B cell (primary cell): ENCODE measurements at regions not wholly inside any gene's neighbourhood (a gene's known extent, or its start where the extent isn't known, plus 50 kb on each side); places are given as distances from the start of the nearest gene placed in this dataset.

Source experiments
- ATAC-seq: fragments of 200-7000 bp; cut with Tn5 transposase; one replicate; pipeline ENCODE4 v1.10.0; 2021; ENCODE audit warnings: low read depth, mild to moderate bottlenecking, moderate number of reproducible peaks, moderate library complexity
- CTCF ChIA-PET: fragments of 350-600 bp; sonication (Branson Sonifier 250); formaldehyde crosslinking; loops from one replicate; lab custom pipeline; 2021; ENCODE audit warnings: antibody characterized with exemption, inconsistent platforms; lab: Charles Lee
- POLR2A ChIA-PET: fragments of 350-600 bp; sonication (Branson Sonifier 250); formaldehyde crosslinking; loops from one replicate; lab custom pipeline; 2021; ENCODE audit warnings: antibody characterized with exemption; lab: Charles Lee
- DNase-seq: peaks from one replicate; pipeline ENCODE4 v3.0.0; 2013
- H2AFZ ChIP-seq: 2 replicates; pipeline ENCODE4 v1.6.1; 2012; ENCODE audit warnings: mild to moderate bottlenecking, low read depth, low read length; ENCODE audit not compliant: insufficient read depth, poor library complexity, severe bottlenecking
- H3K27ac ChIP-seq, 2 donors: 1 replicate in 1 of 2; 2 replicates in 1 of 2; pipeline ENCODE4 v1.5.1; 2012 to 2013; ENCODE audit warnings: low read length in 2 of 2, mild to moderate bottlenecking in 2 of 2, moderate library complexity in 1 of 2
- H3K27me3 ChIP-seq, 4 experiments: fragments of 200-600 bp in 1 of 4; sonication (generic) in 1 of 4; replicated peaks in 1 of 4; 1 replicate in 2 of 4; 2 replicates in 2 of 4; pipeline versions ENCODE4 v1.6.1 to v1.7.0; 2013 to 2016; ENCODE audit warnings: low read length in 3 of 4, mild to moderate bottlenecking in 2 of 4, mixed read lengths in 1 of 4, moderate library complexity in 1 of 4; ENCODE audit not compliant: insufficient read depth in 4 of 4, control insufficient read depth in 3 of 4; ENCODE audit errors: control extremely low read depth in 1 of 4
- H3K36me3 ChIP-seq, 2 experiments: replicated peaks in 1 of 2; 1 replicate in 1 of 2; 2 replicates in 1 of 2; pipeline versions ENCODE4 v1.6.1 to v1.7.1; 2013; ENCODE audit warnings: low read length in 1 of 2; ENCODE audit not compliant: insufficient read depth in 2 of 2, control insufficient read depth in 1 of 2; ENCODE audit errors: control extremely low read depth in 1 of 2, extremely low read depth in 1 of 2
- H3K4me1 ChIP-seq, 2 donors: fragments of 200-600 bp in 1 of 2; sonication (generic) in 1 of 2; 1 replicate in 1 of 2; 2 replicates in 1 of 2; pipeline versions ENCODE4 v1.5.1 to v1.6.1; 2013 to 2017; ENCODE audit warnings: low read length in 2 of 2; ENCODE audit not compliant: control insufficient read depth in 2 of 2, insufficient read depth in 2 of 2
- H3K4me2 ChIP-seq: replicated peaks from 2 replicates; pipeline ENCODE3; 2012; ENCODE audit warnings: mild to moderate bottlenecking, low read depth, low read length; ENCODE audit not compliant: poor library complexity, severe bottlenecking
- H3K4me3 ChIP-seq, 5 experiments: fragments of 200-600 bp in 1 of 5; sonication (generic) in 1 of 5; 1 replicate in 3 of 5; 2 replicates in 2 of 5; pipeline versions ENCODE4 v1.5.1 to v1.7.0; 2011 to 2016; ENCODE audit warnings: low read length in 4 of 5, mild to moderate bottlenecking in 4 of 5, low read depth in 2 of 5, control low read depth in 1 of 5, moderate library complexity in 1 of 5; ENCODE audit not compliant: insufficient read depth in 1 of 5; ENCODE audit errors: control extremely low read depth in 1 of 5, extremely low read depth in 1 of 5
- H3K79me2 ChIP-seq: fragments of 200-600 bp; sonication (generic); one replicate; pipeline ENCODE4 v1.6.0; 2016; ENCODE audit warnings: low read length; ENCODE audit not compliant: control insufficient read depth, insufficient read depth
- H3K9ac ChIP-seq: fragments of 200-600 bp; sonication (generic); 2 replicates; pipeline ENCODE4 v1.6.1; 2017; ENCODE audit warnings: mild to moderate bottlenecking, low read length, moderate library complexity
- H3K9me3 ChIP-seq, 3 donors: one replicate each; pipeline versions ENCODE4 v1.6.1 to v1.7.1; 2013; ENCODE audit warnings: low read length in 2 of 3; ENCODE audit not compliant: control insufficient read depth in 2 of 3, insufficient read depth in 1 of 3; ENCODE audit errors: control extremely low read depth in 1 of 3
- H4K20me1 ChIP-seq: 2 replicates; pipeline ENCODE4 v1.6.0; 2012; ENCODE audit warnings: mild to moderate bottlenecking, low read length; ENCODE audit not compliant: insufficient read depth, control insufficient read depth, poor library complexity, severe bottlenecking
- H3K27ac Mint-ChIP-seq: one replicate; pipeline ENCODE4 v1.8.0; 2021; ENCODE audit warnings: mixed read lengths
- H3K27me3 Mint-ChIP-seq: one replicate; pipeline ENCODE4 v1.8.0; 2021; ENCODE audit warnings: mixed read lengths
- H3K4me1 Mint-ChIP-seq: one replicate; pipeline ENCODE4 v1.8.0; 2021; ENCODE audit warnings: mixed read lengths
- H3K4me3 Mint-ChIP-seq: one replicate; pipeline ENCODE4 v1.8.0; 2021; ENCODE audit warnings: mixed read lengths
- H3K9me3 Mint-ChIP-seq: one replicate; pipeline ENCODE4 v1.8.0; 2022; ENCODE audit warnings: mixed read lengths; ENCODE audit not compliant: insufficient read depth
- EZH2 ChIP-seq: IDR thresholded peaks from 2 replicates; pipeline ENCODE4 v1.6.1; 2012; ENCODE audit warnings: borderline replicate concordance, low read depth, mild to moderate bottlenecking, moderate library complexity, low read length; ENCODE audit not compliant: insufficient read depth, poor library complexity, severe bottlenecking
- WGBS: methylation state at CpG from one replicate; pipeline ENCODE4 v1.1.5; 2013; ENCODE audit warnings: missing lambda C conversion rate; ENCODE audit not compliant: insufficient coverage; 5-methylcytosine and 5-hydroxymethylcytosine counted together
- intact Hi-C: fragments of 100-400 bp; cut with micrococcal nuclease; formaldehyde crosslinking; loops from one replicate; pipeline ENCODE4 v1.10.0; 2022
- TF ChIP-seq, protein P1 (sequence below): fragments of 200-600 bp; IDR thresholded peaks from one replicate; pipeline ENCODE4 v1.8.0; 2022; ENCODE audit warnings: antibody characterized with exemption, mild to moderate bottlenecking

DNA sequence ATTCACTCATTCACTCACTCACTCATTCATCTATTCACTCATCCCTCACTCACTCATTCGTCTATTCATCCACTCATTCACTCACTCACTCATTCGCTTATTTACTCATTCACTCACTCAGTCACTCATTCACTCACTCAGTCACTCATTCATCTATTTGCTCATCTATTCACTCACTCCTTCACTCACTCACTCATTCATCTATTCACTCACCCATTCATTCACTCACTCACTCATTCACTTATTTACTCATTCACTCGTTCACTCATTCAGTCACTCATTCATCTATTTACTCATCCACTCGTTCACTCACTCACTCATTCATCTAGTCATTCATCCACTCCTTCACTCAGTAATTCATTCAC, 128.2 kb downstream of the TTLL2 start:
- Histone ChIP-seq H3K79me2 (no peaks in the 10 kb centered on the region), H3K27me3 (peaks cover 0 to 6% (median 0%) of the 10 kb centered on the region in 4 experiments), H3K4me1 (no peaks in the 10 kb centered on the region), H4K20me1 (no peaks in the 10 kb centered on the region), H2AFZ (no peak overlapping the region), H3K36me3 (no peaks in the 10 kb centered on the region), H3K9me3 (no peaks in the 10 kb centered on the region), H3K27ac (no peak overlapping the region), H3K4me3 (no peak overlapping the region), H3K4me2 (no peak overlapping the region), H3K9ac (no peak overlapping the region)
- Mint-ChIP-seq H3K4me3 (no peak overlapping the region), H3K4me1 (no peaks in the 10 kb centered on the region), H3K9me3 (no peaks in the 10 kb centered on the region), H3K27me3 (no peaks in the 10 kb centered on the region), H3K27ac (no peak overlapping the region)
- intact Hi-C loops: no loop called here
- ChIA-PET CTCF (no interaction called here), POLR2A (no interaction called here)
- no peak for ATAC-seq
- DNase-seq: no peak
- 94% methylated on average over 4 of the region's 4 CpGs for WGBS
- TF ChIP-seq, protein P1, sequence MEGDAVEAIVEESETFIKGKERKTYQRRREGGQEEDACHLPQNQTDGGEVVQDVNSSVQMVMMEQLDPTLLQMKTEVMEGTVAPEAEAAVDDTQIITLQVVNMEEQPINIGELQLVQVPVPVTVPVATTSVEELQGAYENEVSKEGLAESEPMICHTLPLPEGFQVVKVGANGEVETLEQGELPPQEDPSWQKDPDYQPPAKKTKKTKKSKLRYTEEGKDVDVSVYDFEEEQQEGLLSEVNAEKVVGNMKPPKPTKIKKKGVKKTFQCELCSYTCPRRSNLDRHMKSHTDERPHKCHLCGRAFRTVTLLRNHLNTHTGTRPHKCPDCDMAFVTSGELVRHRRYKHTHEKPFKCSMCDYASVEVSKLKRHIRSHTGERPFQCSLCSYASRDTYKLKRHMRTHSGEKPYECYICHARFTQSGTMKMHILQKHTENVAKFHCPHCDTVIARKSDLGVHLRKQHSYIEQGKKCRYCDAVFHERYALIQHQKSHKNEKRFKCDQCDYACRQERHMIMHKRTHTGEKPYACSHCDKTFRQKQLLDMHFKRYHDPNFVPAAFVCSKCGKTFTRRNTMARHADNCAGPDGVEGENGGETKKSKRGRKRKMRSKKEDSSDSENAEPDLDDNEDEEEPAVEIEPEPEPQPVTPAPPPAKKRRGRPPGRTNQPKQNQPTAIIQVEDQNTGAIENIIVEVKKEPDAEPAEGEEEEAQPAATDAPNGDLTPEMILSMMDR: no peak
- TF ChIP-seq EZH2: no peak

DNA sequence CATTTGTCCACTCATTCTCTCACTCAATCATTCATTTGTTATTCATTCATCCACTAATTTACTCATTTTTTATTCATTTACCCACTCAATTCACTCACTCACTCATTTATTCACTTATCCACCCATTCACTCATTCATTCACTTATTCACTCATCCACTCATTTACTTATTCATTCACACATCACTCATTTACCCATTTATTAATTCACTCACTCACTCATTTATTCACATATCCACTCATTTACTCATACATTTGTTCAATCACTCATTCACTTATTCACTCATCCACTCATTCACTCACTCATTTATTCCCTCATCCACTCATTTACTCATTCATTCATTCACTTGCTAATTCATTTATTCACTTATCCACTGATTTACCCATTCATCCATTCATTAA, 129.1 kb downstream of the TTLL2 start:
- intact Hi-C loops: no loop called here

More for the DNA sequence above, 129.1 kb downstream of the TTLL2 start:
- Histone ChIP-seq H3K4me2 (no peak overlapping the region), H3K27ac (no peak overlapping the region), H3K27me3 (peaks cover 0 to 6% (median 3%) of the 10 kb centered on the region in 4 experiments), H3K4me1 (no peaks in the 10 kb centered on the region), H3K4me3 (no peak overlapping the region), H4K20me1 (no peaks in the 10 kb centered on the region), H3K79me2 (no peaks in the 10 kb centered on the region), H3K9me3 (no peaks in the 10 kb centered on the region), H2AFZ (no peak overlapping the region), H3K9ac (no peak overlapping the region), H3K36me3 (no peaks in the 10 kb centered on the region)
- POLR2A ChIA-PET: no interaction called here
- Mint-ChIP-seq H3K27ac (no peak overlapping the region), H3K4me1 (no peaks in the 10 kb centered on the region), H3K9me3 (no peaks in the 10 kb centered on the region), H3K4me3 (no peak overlapping the region), H3K27me3 (peaks cover 6% of the 10 kb centered on the region)
- DNase-seq (no peak), ATAC-seq (no peak)
- CTCF ChIA-PET: no interaction called here
- TF ChIP-seq, protein P1: no peak
- TF ChIP-seq EZH2: no peak
